Subcutaneous abdominal adipose tissue (tissue), 5 donors: ENCODE measurements at regions not wholly inside any gene's neighbourhood (a gene's known extent, or its start where the extent isn't known, plus 50 kb on each side); places are given as distances from the start of the nearest gene placed in this dataset.
"Not testable (repeated sequence)": the region's sequence is repeated elsewhere in the genome, so short reads cannot be mapped to it uniquely, and the experiment has no call there.

Experiments
- H3K27ac ChIP-seq: one replicate; pipeline ENCODE4 v1.7.0; 2013; ENCODE audit warnings: low read depth, mild to moderate bottlenecking, inconsistent platforms, low read length, moderate library complexity
- H3K27me3 ChIP-seq, 5 donors: one replicate each; pipeline ENCODE4 v1.7.0; 2013; ENCODE audit warnings: low read length in 5 of 5, inconsistent platforms in 1 of 5; ENCODE audit not compliant: control insufficient read depth in 5 of 5, insufficient read depth in 4 of 5
- H3K36me3 ChIP-seq, 5 donors: one replicate each; pipeline ENCODE4 v1.7.0; 2013; ENCODE audit warnings: low read length in 5 of 5; ENCODE audit not compliant: control insufficient read depth in 5 of 5, insufficient read depth in 5 of 5
- H3K4me1 ChIP-seq, 5 donors: one replicate each; pipeline ENCODE4 v1.7.0; 2013; ENCODE audit warnings: low read length in 5 of 5, mild to moderate bottlenecking in 3 of 5, moderate library complexity in 1 of 5; ENCODE audit not compliant: control insufficient read depth in 5 of 5, insufficient read depth in 5 of 5
- H3K4me3 ChIP-seq, 5 donors: one replicate each; pipeline ENCODE4 v1.7.0; 2013; ENCODE audit warnings: low read length in 5 of 5, low read depth in 1 of 5
- H3K9ac ChIP-seq, 5 donors: one replicate each; pipeline ENCODE4 v1.7.0; 2013; ENCODE audit warnings: low read length in 5 of 5, mild to moderate bottlenecking in 4 of 5, moderate library complexity in 3 of 5
- H3K9me3 ChIP-seq, 5 donors: one replicate each; pipeline ENCODE4 v1.7.0; 2013; ENCODE audit warnings: low read length in 5 of 5; ENCODE audit not compliant: control insufficient read depth in 5 of 5
- donor health status: healthy.
- donor health status: healthy.
- donor health status: healthy.
- donor health status: healthy.
- donor health status: healthy.

DNA sequence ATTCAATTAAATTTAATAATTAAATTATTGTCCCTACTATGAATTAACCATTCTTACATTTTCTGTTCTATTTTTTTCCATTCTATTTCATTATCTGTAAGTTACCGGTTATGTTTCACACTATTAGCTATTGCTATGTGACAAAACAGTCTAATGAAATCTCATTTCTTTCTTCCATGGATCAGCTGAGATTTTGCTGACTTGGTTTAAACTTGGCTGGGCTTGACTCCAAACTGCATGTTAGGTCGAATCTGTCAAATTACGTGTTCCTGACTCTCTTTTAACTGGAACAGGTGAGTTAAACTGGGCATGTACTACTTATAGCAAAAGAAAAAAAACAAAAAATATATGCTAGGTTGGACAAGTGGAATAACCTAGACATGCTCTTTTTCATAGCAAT is 1464.4 kb downstream of the OLFM4 start:
- H3K4me1 ChIP-seq = peaks cover 0 to 7% (median 0%) of the 10 kb centered on the region in 5 donors
- H3K4me3 ChIP-seq = no peak overlapping the region
- no peaks in the 10 kb centered on the region for H3K9me3 ChIP-seq
- no peaks in the 10 kb centered on the region for H3K27me3 ChIP-seq
- H3K36me3 ChIP-seq = no peaks in the 10 kb centered on the region
- no peak overlapping the region for H3K9ac ChIP-seq
- H3K27ac ChIP-seq = no peak overlapping the region

DNA sequence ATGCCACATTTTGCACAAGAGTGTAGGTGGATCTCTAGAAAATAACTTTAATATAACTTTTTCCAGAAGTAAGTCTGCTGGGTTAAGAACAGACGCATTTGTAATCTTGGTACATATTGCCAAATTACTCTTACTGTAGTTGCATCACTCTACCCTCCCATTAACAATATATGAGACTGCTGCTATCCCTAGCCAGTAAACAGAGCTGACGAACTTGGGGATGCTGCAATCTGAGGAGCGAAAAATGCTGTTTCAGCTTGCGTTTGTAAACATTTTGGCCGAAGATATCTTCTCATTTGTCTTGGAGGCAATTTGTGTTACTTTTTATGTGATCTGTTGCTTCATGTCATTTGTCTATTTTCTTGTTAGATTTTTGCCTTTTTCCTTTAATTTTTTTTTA is 1482.8 kb downstream of the OLFM4 start:
- Histone ChIP-seq H3K27ac (no peak overlapping the region), H3K4me1 (peaks cover 0 to 3% (median 0%) of the 10 kb centered on the region in 5 donors), H3K27me3 (no peaks in the 10 kb centered on the region), H3K9me3 (no peaks in the 10 kb centered on the region), H3K36me3 (no peaks in the 10 kb centered on the region), H3K9ac (no peak overlapping the region), H3K4me3 (no peak overlapping the region)

DNA sequence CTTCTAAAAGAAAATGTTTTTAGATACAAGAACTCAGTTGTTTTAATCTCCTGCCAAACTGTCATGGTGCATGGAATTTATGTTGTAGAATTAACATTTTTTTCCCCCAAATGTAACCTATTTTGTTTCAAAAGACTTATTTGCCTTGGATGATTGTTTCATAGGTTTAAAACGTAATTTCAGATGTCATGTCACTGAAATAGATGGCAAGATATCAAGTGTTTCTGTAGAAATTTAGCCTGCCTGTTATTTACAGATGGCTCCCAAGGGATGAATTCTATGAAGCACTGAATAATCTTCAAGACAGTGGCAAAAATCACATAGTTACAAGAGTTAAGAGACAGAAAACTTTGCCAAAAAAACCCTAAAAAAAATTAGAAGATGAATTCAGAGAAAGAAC is 1484.6 kb downstream of the OLFM4 start:
- Histone ChIP-seq H3K4me3 (no peak overlapping the region), H3K4me1 (peaks cover 0 to 3% (median 0%) of the 10 kb centered on the region in 5 donors), H3K9me3 (no peaks in the 10 kb centered on the region), H3K27me3 (no peaks in the 10 kb centered on the region), H3K9ac (no peak overlapping the region), H3K36me3 (no peaks in the 10 kb centered on the region), H3K27ac (no peak overlapping the region)

DNA sequence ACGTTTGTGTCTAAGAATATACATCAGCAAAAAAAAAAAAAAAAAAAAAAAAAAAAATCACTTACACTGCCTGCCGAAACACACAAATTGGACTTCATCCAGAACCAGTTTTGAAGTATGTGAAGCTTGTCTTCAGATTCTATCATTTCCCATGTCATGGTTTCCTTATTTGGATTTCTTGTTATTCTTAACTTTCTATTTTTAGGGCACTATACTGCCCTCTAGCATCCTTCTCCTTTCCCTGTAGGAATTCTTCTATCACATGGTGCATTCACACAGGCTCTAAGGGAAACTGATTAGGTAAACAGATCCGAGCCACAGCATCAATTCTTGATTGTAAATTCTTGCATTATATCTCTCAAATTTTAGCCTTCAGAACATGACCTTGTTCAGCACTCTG is 1507.5 kb downstream of the OLFM4 start:
- Histone ChIP-seq H3K36me3 (no peaks in the 10 kb centered on the region), H3K27me3 (no peaks in the 10 kb centered on the region), H3K4me3 (no peak overlapping the region), H3K4me1 (peaks cover 0 to 2% (median 0%) of the 10 kb centered on the region in 5 donors), H3K9ac (no peak overlapping the region), H3K27ac (no peak overlapping the region), H3K9me3 (no peaks in the 10 kb centered on the region)

DNA sequence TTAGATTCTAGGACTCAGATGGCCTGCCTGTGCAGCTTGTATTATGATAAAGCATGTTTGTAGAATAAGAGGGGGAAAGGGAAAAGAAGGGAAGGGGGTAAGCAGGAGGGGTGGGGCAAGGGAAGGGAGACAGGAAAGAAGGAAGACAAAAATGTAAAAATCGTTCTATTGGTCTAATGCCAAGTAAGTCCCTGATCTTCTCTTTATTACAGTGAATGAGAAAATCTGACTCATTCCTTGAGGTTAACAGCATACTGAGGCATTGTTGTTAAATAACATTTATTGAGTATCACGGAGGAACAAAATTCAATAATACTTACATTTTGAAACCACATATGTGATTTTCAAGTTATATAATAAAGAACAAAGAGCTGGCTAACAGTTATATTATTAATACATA is 1534.7 kb downstream of the OLFM4 start:
- H3K4me3 ChIP-seq = no peak overlapping the region
- H3K27me3 ChIP-seq = no peaks in the 10 kb centered on the region
- H3K4me1 ChIP-seq = no peaks in the 10 kb centered on the region
- peaks cover 0 to under 1% (median 0%) of the 10 kb centered on the region in 5 donors for H3K9me3 ChIP-seq
- no peak overlapping the region for H3K9ac ChIP-seq
- H3K36me3 ChIP-seq = no peaks in the 10 kb centered on the region
- no peak overlapping the region for H3K27ac ChIP-seq

DNA sequence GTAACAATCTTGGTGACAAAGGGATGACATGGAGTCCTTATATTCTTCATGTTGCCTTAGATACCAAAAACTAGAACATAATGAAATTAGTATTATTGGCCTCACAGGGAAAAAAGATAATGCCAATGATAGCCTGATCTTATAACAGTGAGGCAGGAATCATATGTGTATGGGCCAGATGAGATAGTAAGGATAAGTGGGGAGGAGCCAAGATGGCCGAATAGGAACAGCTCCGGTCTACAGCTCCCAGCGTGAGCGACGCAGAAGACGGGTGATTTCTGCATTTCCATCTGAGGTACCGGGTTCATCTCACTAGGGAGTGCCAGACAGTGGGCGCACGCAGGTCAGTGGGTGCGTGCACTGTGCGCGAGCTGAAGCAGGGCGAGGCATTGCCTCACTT is 1543.4 kb downstream of the OLFM4 start:
- not testable (repeated sequence) for H3K27ac ChIP-seq, H3K27me3 ChIP-seq, H3K9ac ChIP-seq, H3K9me3 ChIP-seq, H3K4me3 ChIP-seq, H3K4me1 ChIP-seq, H3K36me3 ChIP-seq

DNA sequence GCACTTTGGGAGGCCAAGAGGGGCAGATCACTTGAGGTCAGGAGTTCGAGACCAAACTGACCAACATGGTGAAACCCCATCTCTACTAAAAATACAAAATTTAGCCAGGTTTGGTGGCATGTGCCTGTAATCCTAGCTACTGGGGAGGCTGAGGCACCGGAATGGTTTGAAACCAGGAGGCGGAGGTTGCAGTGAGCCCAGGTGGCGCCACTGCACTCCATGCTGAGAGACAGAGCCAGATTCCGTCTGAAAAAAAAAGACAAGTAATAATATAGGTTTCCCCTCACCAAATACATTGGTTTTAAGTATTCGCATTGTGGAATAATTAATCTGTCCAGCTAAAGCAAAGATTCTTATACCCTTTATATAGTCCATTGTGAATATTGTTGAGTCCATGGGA is 1544.6 kb downstream of the OLFM4 start:
- Histone ChIP-seq H3K9me3 (no peaks in the 10 kb centered on the region), H3K27ac (no peak overlapping the region), H3K4me1 (no peaks in the 10 kb centered on the region), H3K27me3 (no peaks in the 10 kb centered on the region), H3K9ac (no peak overlapping the region), H3K4me3 (no peak overlapping the region), H3K36me3 (no peaks in the 10 kb centered on the region)

DNA sequence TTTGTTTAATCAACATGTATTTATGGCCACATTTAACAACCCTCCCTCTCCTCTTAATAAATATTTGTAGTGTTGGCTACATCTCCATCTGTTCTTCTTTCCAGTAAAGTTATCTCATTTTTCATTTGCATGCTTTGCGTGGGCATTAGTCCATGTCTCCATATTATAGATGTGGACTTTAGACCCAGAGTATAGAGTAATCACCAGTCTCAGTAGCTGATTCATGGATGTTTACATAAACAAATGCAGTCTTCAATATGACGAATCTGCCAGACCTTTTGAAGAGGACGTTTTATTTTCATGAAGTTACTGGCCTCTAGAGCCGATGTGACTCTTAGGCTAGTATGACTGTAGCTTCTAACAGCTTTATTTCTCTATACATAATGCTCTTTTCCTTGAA is 1546.2 kb downstream of the OLFM4 start:
- Histone ChIP-seq H3K9ac (no peak overlapping the region), H3K9me3 (no peaks in the 10 kb centered on the region), H3K27me3 (no peaks in the 10 kb centered on the region), H3K27ac (no peak overlapping the region), H3K4me1 (no peaks in the 10 kb centered on the region), H3K36me3 (no peaks in the 10 kb centered on the region), H3K4me3 (no peak overlapping the region)

DNA sequence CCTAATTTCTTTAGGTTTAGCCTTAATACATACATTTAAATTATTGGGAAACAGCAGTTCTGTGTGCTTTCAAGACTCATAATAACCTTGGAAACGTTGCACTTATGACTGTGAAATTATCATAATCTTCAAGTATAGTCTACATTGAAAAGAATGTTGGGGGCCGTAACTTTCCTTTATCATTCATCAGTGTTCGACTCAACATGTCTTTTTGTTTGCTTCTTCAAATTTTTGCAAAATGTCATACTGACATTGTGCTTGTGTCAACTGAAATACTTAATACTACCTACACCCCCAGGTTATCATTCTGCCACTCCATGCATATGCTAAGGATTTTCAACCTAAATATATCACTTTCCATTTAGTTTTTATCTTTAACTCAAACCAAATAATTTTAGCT is 1562.9 kb downstream of the OLFM4 start:
- Histone ChIP-seq H3K27ac (no peak overlapping the region), H3K4me3 (no peak overlapping the region), H3K9ac (no peak overlapping the region), H3K36me3 (no peaks in the 10 kb centered on the region), H3K4me1 (no peaks in the 10 kb centered on the region), H3K9me3 (peaks cover 0 to 3% (median 0%) of the 10 kb centered on the region in 5 donors), H3K27me3 (peaks cover 0 to 3% (median 0%) of the 10 kb centered on the region in 5 donors)

DNA sequence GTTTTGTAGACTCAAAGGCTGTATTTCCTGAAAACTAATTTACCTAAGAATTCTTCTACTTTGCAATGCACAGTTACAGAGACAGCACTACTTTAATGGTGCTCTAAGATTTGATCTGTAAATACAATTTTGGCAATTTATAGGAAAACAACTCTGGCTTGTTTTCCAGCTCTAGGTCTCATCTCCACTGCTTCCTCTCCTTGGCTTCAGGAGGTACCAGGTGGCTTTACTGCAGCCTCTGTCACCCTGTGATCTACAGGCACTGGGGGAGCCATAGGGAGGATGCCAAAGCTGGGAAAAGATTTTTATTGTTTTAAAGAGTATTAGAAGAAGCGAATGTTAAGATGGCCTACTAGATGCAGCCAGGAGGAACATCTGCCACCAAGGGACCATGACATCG is 1563.6 kb downstream of the OLFM4 start:
- no peak overlapping the region for H3K4me3 ChIP-seq
- no peaks in the 10 kb centered on the region for H3K4me1 ChIP-seq
- peaks cover 0 to 3% (median 0%) of the 10 kb centered on the region in 5 donors for H3K9me3 ChIP-seq
- no peak overlapping the region for H3K27ac ChIP-seq
- no peaks in the 10 kb centered on the region for H3K36me3 ChIP-seq
- peaks cover 0 to 3% (median 0%) of the 10 kb centered on the region in 5 donors for H3K27me3 ChIP-seq
- H3K9ac ChIP-seq = no peak overlapping the region

DNA sequence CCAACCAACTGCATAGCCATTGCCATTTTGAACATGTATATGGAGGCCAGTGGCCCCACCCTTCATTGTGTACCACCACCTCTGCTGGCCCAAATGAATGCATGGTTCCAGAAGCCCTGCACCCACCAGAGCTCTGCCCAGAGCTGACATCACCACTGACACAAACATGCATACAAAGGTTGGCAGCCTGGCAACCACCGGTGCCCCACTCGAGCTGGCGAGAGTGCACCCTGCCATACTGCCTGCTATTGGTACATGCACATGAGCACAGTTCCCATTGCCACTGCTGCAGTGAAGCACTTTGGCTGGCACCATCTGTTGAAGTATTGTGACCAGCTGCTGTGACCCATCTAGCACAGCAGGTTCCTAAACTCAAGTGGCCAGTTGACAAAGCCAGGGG is 1564.9 kb downstream of the OLFM4 start:
- H3K9me3 ChIP-seq = peaks cover 0 to 3% (median 0%) of the 10 kb centered on the region in 5 donors
- H3K27ac ChIP-seq = no peak overlapping the region
- no peaks in the 10 kb centered on the region for H3K4me1 ChIP-seq
- no peak overlapping the region for H3K9ac ChIP-seq
- H3K4me3 ChIP-seq = no peak overlapping the region
- peaks cover 0 to 3% (median 0%) of the 10 kb centered on the region in 5 donors for H3K27me3 ChIP-seq
- no peaks in the 10 kb centered on the region for H3K36me3 ChIP-seq
